DND-41 (cell line): ENCODE measurements at regions not wholly inside any gene's neighbourhood (a gene's known extent, or its start where the extent isn't known, plus 50 kb on each side); places are given as distances from the start of the nearest gene placed in this dataset.

Experiments used
- ATAC-seq: fragments of 200-7000 bp; cut with Tn5 transposase; 3 replicates; pipeline ENCODE4 v1.9.1; 2021; ENCODE audit warnings: low read depth; ENCODE audit not compliant: insufficient read depth
- DNase-seq: peaks from one replicate; pipeline ENCODE4 v3.0.0-alpha.2; 2020
- H2AFZ ChIP-seq: 2 replicates; pipeline ENCODE4 v1.6.0; 2012; ENCODE audit warnings: low read depth, low read length
- H3K27ac ChIP-seq: 2 replicates; pipeline ENCODE4 v1.5.1; 2012; ENCODE audit warnings: low read length, inconsistent platforms
- H3K27me3 ChIP-seq: fragments of 200-600 bp; sonication (generic); 2 replicates; pipeline ENCODE4 v1.6.0; 2012; ENCODE audit warnings: low read length, mild to moderate bottlenecking, inconsistent platforms; ENCODE audit not compliant: insufficient read depth, poor library complexity
- H3K36me3 ChIP-seq: 2 replicates; pipeline ENCODE4 v1.5.1; 2012; ENCODE audit warnings: low read length, inconsistent platforms; ENCODE audit not compliant: insufficient read depth
- H3K4me1 ChIP-seq: 2 replicates; pipeline ENCODE4 v1.5.1; 2012; ENCODE audit warnings: mild to moderate bottlenecking, low read length; ENCODE audit not compliant: insufficient read depth
- H3K4me2 ChIP-seq: 2 replicates; pipeline ENCODE4 v1.6.0; 2012; ENCODE audit warnings: mild to moderate bottlenecking, moderate library complexity, low read length, inconsistent platforms; ENCODE audit not compliant: insufficient read depth
- H3K4me3 ChIP-seq, 2 experiments: fragments of 200-600 bp in 1 of 2; shearing (Covaris generic) in 1 of 2; 2 replicates each; pipeline ENCODE4 v1.5.1; 2012 to 2016; ENCODE audit warnings: inconsistent platforms in 2 of 2, low read length in 2 of 2, mild to moderate bottlenecking in 2 of 2, low read depth in 1 of 2, moderate library complexity in 1 of 2
- H3K79me2 ChIP-seq: 2 replicates; pipeline ENCODE4 v1.6.0; 2012; ENCODE audit warnings: low read length, inconsistent platforms; ENCODE audit not compliant: insufficient read depth
- H3K9ac ChIP-seq: 2 replicates; pipeline ENCODE4 v1.6.0; 2012; ENCODE audit warnings: low read depth, mild to moderate bottlenecking, inconsistent platforms, low read length, moderate library complexity
- H3K9me3 ChIP-seq: 2 replicates; pipeline ENCODE4 v1.5.1; 2012; ENCODE audit warnings: low read length, moderate library complexity, mild to moderate bottlenecking, inconsistent platforms; ENCODE audit not compliant: insufficient read depth, severe bottlenecking
- H4K20me1 ChIP-seq: 2 replicates; pipeline ENCODE4 v1.6.0; 2012; ENCODE audit warnings: low read length; ENCODE audit not compliant: insufficient read depth
- CTCF ChIP-seq: IDR thresholded peaks from 2 replicates; pipeline ENCODE4 v1.5.1; 2012; ENCODE audit warnings: borderline replicate concordance, low read length, moderate library complexity, mild to moderate bottlenecking; ENCODE audit not compliant: poor library complexity, severe bottlenecking; ENCODE audit errors: extremely low read depth
- EZH2 ChIP-seq: IDR thresholded peaks from 3 replicates; pipeline ENCODE4 v1.6.1; 2012; ENCODE audit warnings: borderline replicate concordance, low read depth, mild to moderate bottlenecking, moderate library complexity, low read length, inconsistent platforms; ENCODE audit not compliant: severe bottlenecking

GRCh38 chr15:38635170-38635569 lies 70.6 kb upstream of the RASGRP1 start:
- H3K27ac ChIP-seq = no peak overlapping the region
- H2AFZ ChIP-seq = no peak overlapping the region
- no peaks in the 10 kb centered on the region for H3K36me3 ChIP-seq
- ATAC-seq = no peak
- no peak for DNase-seq
- H3K4me3 ChIP-seq = no peak overlapping the region
- no peak overlapping the region for H3K4me2 ChIP-seq
- H3K27me3 ChIP-seq = no peaks in the 10 kb centered on the region
- peaks cover 44% of the 10 kb centered on the region for H3K4me1 ChIP-seq
- TF ChIP-seq EZH2 (no peak), CTCF (no peak)
- H3K79me2 ChIP-seq = no peaks in the 10 kb centered on the region
- H3K9ac ChIP-seq = no peak overlapping the region
- H4K20me1 ChIP-seq = no peaks in the 10 kb centered on the region
- H3K9me3 ChIP-seq = no peaks in the 10 kb centered on the region

GRCh38 chr15:38636597-38636996 lies 72.0 kb upstream of the RASGRP1 start:
- H3K4me1 ChIP-seq = peaks cover 42% of the 10 kb centered on the region
- H3K27me3 ChIP-seq = no peaks in the 10 kb centered on the region
- H3K9me3 ChIP-seq = no peaks in the 10 kb centered on the region
- H3K4me2 ChIP-seq = no peak overlapping the region
- no peak overlapping the region for H3K9ac ChIP-seq
- DNase-seq (no peak), ATAC-seq (no peak)
- no peaks in the 10 kb centered on the region for H4K20me1 ChIP-seq
- peak overlapping the region; percentile 53; the same call in 1 of the 2 replicates for H3K27ac ChIP-seq
- no peak overlapping the region for H3K4me3 ChIP-seq
- no peaks in the 10 kb centered on the region for H3K79me2 ChIP-seq
- H2AFZ ChIP-seq = no peak overlapping the region
- H3K36me3 ChIP-seq = no peaks in the 10 kb centered on the region
- TF ChIP-seq EZH2 (no peak), CTCF (no peak)

- Histone ChIP-seq H3K4me2 (peak overlapping the region; percentile 27), H3K4me1 (peaks cover 42% of the 10 kb centered on the region), H3K9me3 (no peaks in the 10 kb centered on the region), H3K9ac (peak overlapping the region; percentile 48), H4K20me1 (no peaks in the 10 kb centered on the region), H3K27ac (peak overlapping the region; percentile 97), H3K36me3 (no peaks in the 10 kb centered on the region), H3K4me3 (0 out of 4 replicates have a peak overlapping the region, but pooled peaks of 1 of the 2 experiments have one; percentile 5), H2AFZ (peak overlapping the region; percentile 64), H3K27me3 (no peaks in the 10 kb centered on the region), H3K79me2 (no peaks in the 10 kb centered on the region)
- DNase-seq (no peak), ATAC-seq (no peak)
- TF ChIP-seq CTCF = no peak
- TF ChIP-seq EZH2 = no peak
Observed at GRCh38 chr15:38638126-38638525, 73.5 kb upstream of the RASGRP1 start.

GRCh38 chr15:38638811-38639210 lies 74.2 kb upstream of the RASGRP1 start:
- no peak overlapping the region for H3K4me2 ChIP-seq
- H3K9me3 ChIP-seq = no peaks in the 10 kb centered on the region
- no peak overlapping the region for H3K4me3 ChIP-seq
- TF ChIP-seq EZH2 (no peak), CTCF (no peak)
- peak overlapping the region; percentile 48 for H3K9ac ChIP-seq
- H3K36me3 ChIP-seq = no peaks in the 10 kb centered on the region
- peaks cover 42% of the 10 kb centered on the region for H3K4me1 ChIP-seq
- peak; percentile 94 for ATAC-seq
- no peaks in the 10 kb centered on the region for H4K20me1 ChIP-seq
- H2AFZ ChIP-seq = peak overlapping the region; percentile 43; the same call in 1 of the 2 replicates
- no peaks in the 10 kb centered on the region for H3K79me2 ChIP-seq
- DNase-seq = peak; percentile 87
- H3K27me3 ChIP-seq = no peaks in the 10 kb centered on the region
- H3K27ac ChIP-seq = peak overlapping the region; percentile 97
